Neural cell (in vitro differentiated cells): ENCODE measurements at regions not wholly inside any gene's neighbourhood (a gene's known extent, or its start where the extent isn't known, plus 50 kb on each side); places are given as distances from the start of the nearest gene placed in this dataset.

Experiments
- H2AFZ ChIP-seq: fragments of 200-600, 300-800 bp; sonication (generic), shearing (Covaris generic); 2 replicates; pipeline ENCODE4 v1.6.0; 2014; ENCODE audit warnings: low read depth, mild to moderate bottlenecking, antibody characterized with exemption, low read length, moderate library complexity
- H3F3A ChIP-seq: fragments of 200-600 bp; shearing (Covaris generic); 2 replicates; pipeline ENCODE4 v1.6.1; 2016; ENCODE audit warnings: mild to moderate bottlenecking, moderate library complexity, mixed read lengths, antibody characterized with exemption, low read length; ENCODE audit not compliant: insufficient read depth, poor library complexity, severe bottlenecking
- H3K27ac ChIP-seq: fragments of 200-600, 300-800 bp; sonication (generic), shearing (Covaris generic); 2 replicates; pipeline ENCODE4 v1.5.1; 2014; ENCODE audit warnings: mild to moderate bottlenecking, low read length, moderate library complexity
- H3K27me3 ChIP-seq: fragments of 300-800, 200-600 bp; sonication (generic), shearing (Covaris generic); 2 replicates; pipeline ENCODE4 v1.6.0; 2014; ENCODE audit warnings: mild to moderate bottlenecking, low read depth, low read length, moderate library complexity; ENCODE audit not compliant: insufficient read depth
- H3K36me3 ChIP-seq: fragments of 300-800, 200-600 bp; sonication (generic), shearing (Covaris generic); 2 replicates; pipeline ENCODE4 v1.5.1; 2014; ENCODE audit warnings: mild to moderate bottlenecking, antibody characterized with exemption, low read length, moderate library complexity; ENCODE audit not compliant: insufficient read depth
- H3K4me2 ChIP-seq: fragments of 300-800, 200-600 bp; sonication (generic), shearing (Covaris generic); 2 replicates; pipeline ENCODE4 v1.6.0; 2014; ENCODE audit warnings: mild to moderate bottlenecking, low read length
- H3K4me3 ChIP-seq: fragments of 300-800, 200-600 bp; sonication (generic), shearing (Covaris generic); 2 replicates; pipeline ENCODE4 v1.5.1; 2014; ENCODE audit warnings: mild to moderate bottlenecking, low read length, moderate library complexity
- H3K79me2 ChIP-seq: fragments of 200-600 bp; shearing (Covaris generic); replicated peaks from 2 replicates; pipeline ENCODE4 v1.6.0; 2014; ENCODE audit warnings: mild to moderate bottlenecking, low read length, moderate library complexity; ENCODE audit not compliant: insufficient read depth
- H3K9ac ChIP-seq: fragments of 300-800, 200-600 bp; sonication (generic), shearing (Covaris generic); 2 replicates; pipeline ENCODE4 v1.6.1; 2016; ENCODE audit warnings: mild to moderate bottlenecking, low read length, mixed read lengths
- H3K9me2 ChIP-seq: fragments of 200-600 bp; shearing (Covaris generic); 2 replicates; pipeline ENCODE4 v1.6.1; 2016; ENCODE audit warnings: mild to moderate bottlenecking, low read length, mixed read lengths; ENCODE audit not compliant: insufficient read depth
- H3K9me3 ChIP-seq: fragments of 200-600, 300-800 bp; sonication (generic), shearing (Covaris generic); 2 replicates; pipeline ENCODE4 v1.6.1; 2016; ENCODE audit warnings: mild to moderate bottlenecking, mixed run types, low read length, moderate library complexity, mixed read lengths
- H4K20me1 ChIP-seq: fragments of 200-600 bp; shearing (Covaris generic); 2 replicates; pipeline ENCODE4 v1.6.1; 2016; ENCODE audit warnings: mild to moderate bottlenecking, mixed run types; ENCODE audit not compliant: insufficient read depth
- EP300 ChIP-seq: fragments of 450-650 bp; conservative IDR thresholded peaks from 2 replicates; pipeline ENCODE4 v1.6.1; 2014; ENCODE audit warnings: antibody characterized with exemption, mild to moderate bottlenecking, moderate library complexity; ENCODE audit not compliant: poor library complexity, severe bottlenecking
- EZH2 ChIP-seq: fragments of 200-600, 300-800 bp; shearing (Covaris generic), sonication (generic); IDR thresholded peaks from 2 replicates; pipeline ENCODE4 v1.6.1; 2014; ENCODE audit warnings: antibody characterized with exemption, low read length, borderline replicate concordance, mild to moderate bottlenecking; ENCODE audit not compliant: insufficient read depth, poor library complexity, severe bottlenecking
- MXI1 ChIP-seq: fragments of 450-650 bp; conservative IDR thresholded peaks from 2 replicates; pipeline ENCODE4 v1.6.1; 2014; ENCODE audit warnings: antibody characterized with exemption, mild to moderate bottlenecking; ENCODE audit not compliant: poor library complexity, severe bottlenecking
- POLR2AphosphoS5 ChIP-seq: IDR thresholded peaks from 2 replicates; pipeline ENCODE4 v1.6.1; 2012
- RAD21 ChIP-seq: fragments of 450-650 bp; conservative IDR thresholded peaks from 2 replicates; pipeline ENCODE4 v1.6.1; 2014; ENCODE audit warnings: antibody characterized with exemption, mild to moderate bottlenecking, moderate library complexity
- SMC3 ChIP-seq: fragments of 450-650 bp; conservative IDR thresholded peaks from 2 replicates; pipeline ENCODE4 v1.6.1; 2014; ENCODE audit warnings: antibody characterized with exemption, mild to moderate bottlenecking, moderate library complexity; ENCODE audit not compliant: poor library complexity
- TAF1 ChIP-seq: IDR thresholded peaks from 2 replicates; pipeline ENCODE4 v1.6.1; 2012; ENCODE audit warnings: low read depth
- TF ChIP-seq, protein P1 (sequence below): fragments of 450-650 bp; IDR thresholded peaks from 2 replicates; pipeline ENCODE4 v1.5.1; 2014; ENCODE audit warnings: antibody characterized with exemption, mild to moderate bottlenecking, moderate library complexity; ENCODE audit not compliant: poor library complexity, severe bottlenecking
- TF ChIP-seq, protein P2 (sequence below): IDR thresholded peaks from 2 replicates; pipeline ENCODE4 v1.6.1; 2012; ENCODE audit warnings: borderline replicate concordance

- Histone ChIP-seq H4K20me1 (no peaks in the 10 kb centered on the region), H3K9me2 (no peaks in the 10 kb centered on the region), H3K4me2 (no peak overlapping the region), H3K36me3 (no peaks in the 10 kb centered on the region), H3K79me2 (no peaks in the 10 kb centered on the region), H3K9ac (no peak overlapping the region), H3K27me3 (no peaks in the 10 kb centered on the region), H2AFZ (no peak overlapping the region), H3K9me3 (no peaks in the 10 kb centered on the region), H3F3A (no peaks in the 10 kb centered on the region), H3K27ac (no peak overlapping the region), H3K4me3 (no peak overlapping the region)
- no peak for TF ChIP-seq MXI1
- no peak for TF ChIP-seq POLR2AphosphoS5
- TF ChIP-seq, protein P1, sequence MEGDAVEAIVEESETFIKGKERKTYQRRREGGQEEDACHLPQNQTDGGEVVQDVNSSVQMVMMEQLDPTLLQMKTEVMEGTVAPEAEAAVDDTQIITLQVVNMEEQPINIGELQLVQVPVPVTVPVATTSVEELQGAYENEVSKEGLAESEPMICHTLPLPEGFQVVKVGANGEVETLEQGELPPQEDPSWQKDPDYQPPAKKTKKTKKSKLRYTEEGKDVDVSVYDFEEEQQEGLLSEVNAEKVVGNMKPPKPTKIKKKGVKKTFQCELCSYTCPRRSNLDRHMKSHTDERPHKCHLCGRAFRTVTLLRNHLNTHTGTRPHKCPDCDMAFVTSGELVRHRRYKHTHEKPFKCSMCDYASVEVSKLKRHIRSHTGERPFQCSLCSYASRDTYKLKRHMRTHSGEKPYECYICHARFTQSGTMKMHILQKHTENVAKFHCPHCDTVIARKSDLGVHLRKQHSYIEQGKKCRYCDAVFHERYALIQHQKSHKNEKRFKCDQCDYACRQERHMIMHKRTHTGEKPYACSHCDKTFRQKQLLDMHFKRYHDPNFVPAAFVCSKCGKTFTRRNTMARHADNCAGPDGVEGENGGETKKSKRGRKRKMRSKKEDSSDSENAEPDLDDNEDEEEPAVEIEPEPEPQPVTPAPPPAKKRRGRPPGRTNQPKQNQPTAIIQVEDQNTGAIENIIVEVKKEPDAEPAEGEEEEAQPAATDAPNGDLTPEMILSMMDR, result no peak
- TF ChIP-seq EZH2, result no peak
- no peak for TF ChIP-seq SMC3
- TF ChIP-seq, protein P2, sequence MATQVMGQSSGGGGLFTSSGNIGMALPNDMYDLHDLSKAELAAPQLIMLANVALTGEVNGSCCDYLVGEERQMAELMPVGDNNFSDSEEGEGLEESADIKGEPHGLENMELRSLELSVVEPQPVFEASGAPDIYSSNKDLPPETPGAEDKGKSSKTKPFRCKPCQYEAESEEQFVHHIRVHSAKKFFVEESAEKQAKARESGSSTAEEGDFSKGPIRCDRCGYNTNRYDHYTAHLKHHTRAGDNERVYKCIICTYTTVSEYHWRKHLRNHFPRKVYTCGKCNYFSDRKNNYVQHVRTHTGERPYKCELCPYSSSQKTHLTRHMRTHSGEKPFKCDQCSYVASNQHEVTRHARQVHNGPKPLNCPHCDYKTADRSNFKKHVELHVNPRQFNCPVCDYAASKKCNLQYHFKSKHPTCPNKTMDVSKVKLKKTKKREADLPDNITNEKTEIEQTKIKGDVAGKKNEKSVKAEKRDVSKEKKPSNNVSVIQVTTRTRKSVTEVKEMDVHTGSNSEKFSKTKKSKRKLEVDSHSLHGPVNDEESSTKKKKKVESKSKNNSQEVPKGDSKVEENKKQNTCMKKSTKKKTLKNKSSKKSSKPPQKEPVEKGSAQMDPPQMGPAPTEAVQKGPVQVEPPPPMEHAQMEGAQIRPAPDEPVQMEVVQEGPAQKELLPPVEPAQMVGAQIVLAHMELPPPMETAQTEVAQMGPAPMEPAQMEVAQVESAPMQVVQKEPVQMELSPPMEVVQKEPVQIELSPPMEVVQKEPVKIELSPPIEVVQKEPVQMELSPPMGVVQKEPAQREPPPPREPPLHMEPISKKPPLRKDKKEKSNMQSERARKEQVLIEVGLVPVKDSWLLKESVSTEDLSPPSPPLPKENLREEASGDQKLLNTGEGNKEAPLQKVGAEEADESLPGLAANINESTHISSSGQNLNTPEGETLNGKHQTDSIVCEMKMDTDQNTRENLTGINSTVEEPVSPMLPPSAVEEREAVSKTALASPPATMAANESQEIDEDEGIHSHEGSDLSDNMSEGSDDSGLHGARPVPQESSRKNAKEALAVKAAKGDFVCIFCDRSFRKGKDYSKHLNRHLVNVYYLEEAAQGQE, result no peak
- TF ChIP-seq RAD21, result no peak
- TF ChIP-seq EP300, result no peak
- TF ChIP-seq TAF1, result no peak
Measured at GRCh38 chr10:130899856-130900255, 411.7 kb downstream of the TCERG1L start.

- H3K36me3 ChIP-seq, result no peaks in the 10 kb centered on the region
- TF ChIP-seq, protein P1, result no peak
- TF ChIP-seq, protein P2, result no peak
- TF ChIP-seq POLR2AphosphoS5 (no peak), SMC3 (no peak), TAF1 (no peak), RAD21 (no peak), EZH2 (no peak), EP300 (no peak), MXI1 (no peak)
- H3K9me2 ChIP-seq, result no peaks in the 10 kb centered on the region
- no peaks in the 10 kb centered on the region for H3F3A ChIP-seq
- H3K79me2 ChIP-seq, result no peaks in the 10 kb centered on the region
- H3K4me3 ChIP-seq, result no peak overlapping the region
- no peaks in the 10 kb centered on the region for H4K20me1 ChIP-seq
- no peak overlapping the region for H3K27ac ChIP-seq
- no peak overlapping the region for H3K9ac ChIP-seq
- H3K9me3 ChIP-seq, result no peaks in the 10 kb centered on the region
- H3K27me3 ChIP-seq, result no peaks in the 10 kb centered on the region
- H3K4me2 ChIP-seq, result no peak overlapping the region
- H2AFZ ChIP-seq, result no peak overlapping the region
Measured at GRCh38 chr10:130900441-130901160, 410.9 kb downstream of the TCERG1L start.
